ENCODE measurements at regions not wholly inside any gene's neighbourhood (a gene's known extent, or its start where the extent isn't known, plus 50 kb on each side); places are given as distances from the start of the nearest gene placed in this dataset.

GRCh38 chr1:96049759-96050409 lies 671.7 kb upstream of the PTBP2 start:
- no peak for ATAC-seq
- Histone ChIP-seq H3K4me1 (no peaks in the 10 kb centered on the region), H3K27ac (no peak overlapping the region), H3K9me3 (no peaks in the 10 kb centered on the region), H3K4me3 (no peak overlapping the region), H3K27me3 (no peaks in the 10 kb centered on the region), H3K36me3 (no peaks in the 10 kb centered on the region)
- WGBS, 2 donors (ENCODE audit: low coverage in 1 of 2): 72 to 93% methylated on average over 3 of the region's 3 CpGs
- no peak for TF ChIP-seq EP300 (IDR thresholded peaks at IDR 0.05)
- no peak for TF ChIP-seq CTCF (IDR thresholded peaks at IDR 0.05)
- TF ChIP-seq POLR2AphosphoS5 (IDR thresholded peaks at IDR 0.05): no peak
- TF ChIP-seq POLR2A (IDR thresholded peaks at IDR 0.05): no peak

DNA sequence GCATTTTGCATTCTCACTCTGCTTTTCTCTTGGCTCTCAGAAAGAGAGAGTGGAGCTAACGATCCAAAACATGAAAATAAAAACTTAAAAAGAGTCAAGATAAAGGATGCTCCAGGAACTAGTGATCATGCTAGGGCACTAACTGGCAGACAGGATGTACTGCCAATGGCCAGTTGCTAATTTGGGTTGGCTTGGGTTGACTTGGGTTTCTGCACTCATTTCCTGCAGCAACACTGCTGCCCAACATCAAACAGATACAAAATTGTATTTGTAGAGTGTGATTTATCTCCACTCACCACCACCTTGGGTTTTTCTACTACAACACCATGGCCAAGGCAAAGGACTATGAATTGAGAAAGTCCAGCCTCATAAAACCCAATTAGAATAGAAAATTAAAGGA lies 662.3 kb upstream of the PTBP2 start:
- 67 to 86% methylated on average over 1 of the region's 1 CpG for WGBS, 2 donors (ENCODE audit: low coverage in 1 of 2)
- no peaks in the 10 kb centered on the region for H3K27me3 ChIP-seq
- no peaks in the 10 kb centered on the region for H3K4me1 ChIP-seq
- H3K36me3 ChIP-seq: no peaks in the 10 kb centered on the region
- no peaks in the 10 kb centered on the region for H3K9me3 ChIP-seq
- ATAC-seq: no peak
- TF ChIP-seq POLR2A (IDR thresholded peaks at IDR 0.05): no peak
- TF ChIP-seq POLR2AphosphoS5 (IDR thresholded peaks at IDR 0.05): no peak
- TF ChIP-seq CTCF (IDR thresholded peaks at IDR 0.05): no peak
- TF ChIP-seq EP300 (IDR thresholded peaks at IDR 0.05): no peak
- no peak overlapping the region for H3K27ac ChIP-seq
- no peak overlapping the region for H3K4me3 ChIP-seq

- Histone ChIP-seq H3K36me3 (no peaks in the 10 kb centered on the region), H3K9me3 (no peaks in the 10 kb centered on the region), H3K27me3 (no peaks in the 10 kb centered on the region), H3K4me3 (no peak overlapping the region), H3K27ac (no peak overlapping the region), H3K4me1 (no peaks in the 10 kb centered on the region)
- ATAC-seq: no peak
- WGBS, 2 donors (ENCODE audit: low coverage in 1 of 2): 77 to 90% methylated on average over 3 of the region's 3 CpGs
- TF ChIP-seq CTCF (IDR thresholded peaks at IDR 0.05) (no peak), POLR2A (IDR thresholded peaks at IDR 0.05) (no peak), EP300 (IDR thresholded peaks at IDR 0.05) (no peak), POLR2AphosphoS5 (IDR thresholded peaks at IDR 0.05) (no peak)
Observed at GRCh38 chr1:96059736-96060135, 661.8 kb upstream of the PTBP2 start.

GRCh38 chr1:96060621-96061020 lies 661.0 kb upstream of the PTBP2 start:
- H3K4me1 ChIP-seq: no peaks in the 10 kb centered on the region
- no peak for ATAC-seq
- 65 to 75% methylated on average over 1 to 5 of the region's 6 CpGs for WGBS, 2 donors (ENCODE audit: low coverage in 1 of 2)

More at GRCh38 chr1:96060621-96061020, 661.0 kb upstream of the PTBP2 start:
- Histone ChIP-seq H3K9me3 (no peaks in the 10 kb centered on the region), H3K27me3 (no peaks in the 10 kb centered on the region), H3K36me3 (no peaks in the 10 kb centered on the region), H3K4me3 (no peak overlapping the region), H3K27ac (no peak overlapping the region)
- TF ChIP-seq CTCF (IDR thresholded peaks at IDR 0.05) (no peak), POLR2AphosphoS5 (IDR thresholded peaks at IDR 0.05) (no peak), POLR2A (IDR thresholded peaks at IDR 0.05) (no peak), EP300 (IDR thresholded peaks at IDR 0.05) (no peak)
